SK-N-MC (cell line): ENCODE measurements at regions not wholly inside any gene's neighbourhood (a gene's known extent, or its start where the extent isn't known, plus 50 kb on each side); places are given as distances from the start of the nearest gene placed in this dataset.

Source experiments
- EZH2 ChIP-seq: fragments of 200-600 bp; sonication (generic); IDR thresholded peaks from one replicate; pipeline ENCODE4 v1.6.1; 2017; ENCODE audit warnings: antibody characterized with exemption
- POLR2AphosphoS5 ChIP-seq: IDR thresholded peaks from 2 replicates; pipeline ENCODE4 v1.6.1; 2012; ENCODE audit warnings: mild to moderate bottlenecking, low read depth, low read length, borderline replicate concordance

DNA sequence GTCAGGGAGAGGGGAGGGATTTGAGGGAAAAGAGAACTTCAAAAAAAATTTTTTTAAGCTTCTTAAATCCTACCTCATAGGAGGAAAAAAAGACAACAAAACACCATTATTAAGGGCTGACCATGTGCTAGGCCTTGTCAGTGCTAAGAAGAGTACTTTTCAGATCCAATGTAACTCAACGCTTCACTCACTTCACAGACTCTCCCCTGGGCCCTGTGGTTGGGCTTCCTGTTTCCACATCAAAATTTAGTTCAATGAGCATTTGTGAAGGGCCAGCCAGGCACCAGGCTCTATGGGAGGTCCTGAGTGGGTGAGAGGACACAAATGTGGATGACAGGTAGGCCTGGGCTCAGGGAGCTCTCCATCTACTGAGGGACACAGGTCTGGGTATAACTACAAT lies 249.8 kb downstream of the PTEN start:
- no peak for TF ChIP-seq EZH2
- TF ChIP-seq POLR2AphosphoS5: no peak
